Right cardiac atrium (tissue), 5 donors: ENCODE measurements at regions not wholly inside any gene's neighbourhood (a gene's known extent, or its start where the extent isn't known, plus 50 kb on each side); places are given as distances from the start of the nearest gene placed in this dataset.

Source experiments
- ATAC-seq, 2 donors: fragments of 200-7000 bp; cut with Tn5 transposase; one replicate each; pipeline versions ENCODE4 v1.8.0 to v1.9.1; 2020; ENCODE audit warnings: moderate library complexity in 2 of 2, mild to moderate bottlenecking in 1 of 2
- DNase-seq, 3 donors: peaks; one replicate each; pipeline ENCODE4 v3.0.0-alpha.2; 2020
- H3K27ac ChIP-seq: one replicate; pipeline ENCODE4 v1.5.1; 2013; ENCODE audit warnings: mild to moderate bottlenecking, low read length, control low read depth, moderate library complexity
- H3K27me3 ChIP-seq: one replicate; pipeline ENCODE4 v1.6.1; 2013; ENCODE audit not compliant: control insufficient read depth, insufficient read depth
- H3K4me1 ChIP-seq: one replicate; pipeline ENCODE4 v1.6.1; 2013; ENCODE audit warnings: low read length; ENCODE audit not compliant: control insufficient read depth, insufficient read depth
- H3K4me3 ChIP-seq: one replicate; pipeline ENCODE4 v1.5.1; 2013; ENCODE audit warnings: low read length, control low read depth
- H3K9me3 ChIP-seq: one replicate; pipeline ENCODE4 v1.6.1; 2013; ENCODE audit warnings: low read length; ENCODE audit not compliant: control insufficient read depth
- WGBS: extraction: QIAGEN DNeasy Blood & Tissue Kit; methylation state at CpG from one replicate; pipeline ENCODE4 v1.1.7; 2013; 5-methylcytosine and 5-hydroxymethylcytosine counted together
- intact Hi-C, 4 donors: fragments of 100-400 bp; cut with DNase I; formaldehyde crosslinking; loops; one replicate each; pipeline versions ENCODE4 v1.11.0 to v1.14.0; 2022 to 2023
- donor health status: healthy with polysubstance abuse.
- donor health status: DM: no; HTN: yes; CAD: no.
- donor health status: DM: no; HTN: no; CAD: no.
- donor health status: DM: no; HTN: yes; CAD: no; lungs with severe emphysema.
- donor health status: DM: yes; HTN: yes; CAD: no.

DNA sequence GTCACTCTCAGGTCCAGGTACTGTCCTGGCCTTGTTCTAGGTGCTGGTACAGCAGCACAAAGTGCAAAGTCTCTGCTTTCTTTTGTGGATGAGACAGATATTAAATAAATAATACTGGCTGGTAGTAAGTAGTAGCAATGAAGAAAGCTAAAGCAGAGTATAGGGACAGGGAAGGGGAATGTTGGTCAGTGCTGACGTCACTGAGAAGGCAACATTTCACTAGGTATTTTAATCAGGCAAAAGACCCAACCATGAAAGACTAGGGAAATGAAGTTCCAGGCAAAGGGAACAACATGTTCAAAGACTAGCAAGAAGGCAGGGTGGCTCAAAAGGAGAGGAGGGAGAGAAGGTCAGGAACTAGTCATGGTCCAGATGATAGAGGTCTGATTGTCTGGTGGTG, 388.2 kb downstream of the YTHDC2 start:
- Histone ChIP-seq H3K4me1 (no peaks in the 10 kb centered on the region), H3K27ac (no peak overlapping the region), H3K27me3 (peaks cover 2% of the 10 kb centered on the region), H3K9me3 (no peaks in the 10 kb centered on the region), H3K4me3 (no peak overlapping the region)
- ATAC-seq (no peak), DNase-seq (no peak)
- 67% methylated on average over 1 of the region's 1 CpG for WGBS
- intact Hi-C loops: no loop called here

- H3K27ac ChIP-seq: no peak overlapping the region
- DNase-seq: no peak
- no peak for ATAC-seq
- no peak overlapping the region for H3K4me3 ChIP-seq
- intact Hi-C loops: no loop called here
- H3K9me3 ChIP-seq: no peaks in the 10 kb centered on the region
- peaks cover 2% of the 10 kb centered on the region for H3K27me3 ChIP-seq
- 67% methylated on average over 2 of the region's 2 CpGs for WGBS
- no peaks in the 10 kb centered on the region for H3K4me1 ChIP-seq
Observed at GRCh38 chr5:113902917-113903660, 389.6 kb downstream of the YTHDC2 start.

GRCh38 chr5:113909782-113910181, 396.3 kb downstream of the YTHDC2 start:
- Histone ChIP-seq H3K27me3 (no peaks in the 10 kb centered on the region), H3K27ac (no peak overlapping the region), H3K9me3 (no peaks in the 10 kb centered on the region), H3K4me3 (no peak overlapping the region), H3K4me1 (no peaks in the 10 kb centered on the region)
- intact Hi-C loops: no loop called here
- ATAC-seq: no peak
- WGBS: 33% methylated on average over 6 of the region's 6 CpGs
- no peak for DNase-seq

GRCh38 chr5:113917997-113918396, 404.5 kb downstream of the YTHDC2 start:
- Histone ChIP-seq H3K27me3 (no peaks in the 10 kb centered on the region), H3K4me1 (no peaks in the 10 kb centered on the region), H3K27ac (no peak overlapping the region), H3K4me3 (no peak overlapping the region), H3K9me3 (no peaks in the 10 kb centered on the region)
- intact Hi-C loops: no loop called here
- DNase-seq: no peak
- 29% methylated on average over 2 of the region's 2 CpGs for WGBS
- ATAC-seq: no peak

DNA sequence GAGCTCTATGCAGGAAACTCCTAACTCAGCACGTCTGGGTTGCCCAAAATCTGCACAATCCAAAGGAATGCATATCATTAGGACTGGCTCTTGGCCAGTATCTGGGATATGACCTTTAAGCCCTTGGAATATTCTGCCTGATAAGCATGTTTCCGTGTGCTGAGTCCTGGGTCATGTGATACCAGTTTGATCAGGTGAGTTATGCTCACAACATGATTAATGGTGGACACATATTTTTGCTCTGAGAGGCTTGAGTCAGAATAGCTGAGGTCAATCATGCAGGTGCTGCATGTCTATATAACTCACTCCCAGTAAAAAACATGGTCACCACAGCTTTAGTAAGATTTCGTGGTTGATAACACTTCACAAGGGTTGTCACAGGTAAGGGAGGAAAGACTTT, 408.8 kb downstream of the YTHDC2 start:
- WGBS: 33% methylated on average over 3 of the region's 3 CpGs
- no peak overlapping the region for H3K27ac ChIP-seq
- no peak overlapping the region for H3K4me3 ChIP-seq
- no peak for ATAC-seq
- no peaks in the 10 kb centered on the region for H3K9me3 ChIP-seq
- intact Hi-C loops: no loop called here
- no peaks in the 10 kb centered on the region for H3K27me3 ChIP-seq
- no peak for DNase-seq
- H3K4me1 ChIP-seq: no peaks in the 10 kb centered on the region

DNA sequence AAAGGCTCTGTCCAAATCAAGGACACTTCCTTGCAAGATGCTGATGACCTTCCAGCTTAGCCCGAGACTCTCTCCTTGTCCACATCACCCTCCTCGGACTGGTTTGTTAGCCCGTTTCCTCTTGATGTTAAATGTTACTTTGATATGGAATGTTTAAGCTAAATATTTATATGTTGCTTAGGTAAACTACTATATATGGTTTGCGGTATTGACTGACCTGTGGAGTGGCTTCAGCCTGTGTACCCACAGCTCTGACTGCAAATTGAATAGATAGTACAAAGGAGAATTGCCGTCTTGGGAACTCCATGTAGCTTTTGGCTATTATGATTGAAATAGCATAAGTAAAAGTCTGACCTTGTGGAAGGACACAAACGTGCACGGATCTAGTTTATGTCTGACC, 422.0 kb downstream of the YTHDC2 start:
- Histone ChIP-seq H3K27me3 (no peaks in the 10 kb centered on the region), H3K27ac (no peak overlapping the region), H3K4me3 (no peak overlapping the region), H3K9me3 (no peaks in the 10 kb centered on the region), H3K4me1 (no peaks in the 10 kb centered on the region)
- DNase-seq (no peak), ATAC-seq (no peak)
- intact Hi-C loops: no loop called here
- WGBS: 87% methylated on average over 7 of the region's 7 CpGs

DNA sequence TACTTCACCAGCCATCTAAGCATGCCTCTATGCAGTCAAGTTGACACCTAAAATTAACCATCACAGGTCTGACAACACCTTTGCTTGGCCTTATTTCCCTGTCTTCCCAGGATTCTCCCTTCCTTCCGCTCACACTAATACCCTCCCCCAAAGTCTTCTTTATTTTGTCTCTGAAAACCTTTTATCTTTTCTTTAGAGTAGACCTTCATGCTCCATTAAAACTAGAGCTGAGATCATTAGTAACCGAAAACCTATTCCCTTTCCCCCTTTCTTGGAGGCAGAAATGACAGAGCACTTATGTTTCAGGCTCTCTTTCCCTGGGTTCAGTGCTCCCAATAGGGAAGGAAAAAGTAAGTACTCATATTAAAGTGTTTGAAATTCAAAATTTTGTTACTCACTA, 423.8 kb downstream of the YTHDC2 start:
- Histone ChIP-seq H3K27me3 (no peaks in the 10 kb centered on the region), H3K4me1 (no peaks in the 10 kb centered on the region), H3K27ac (no peak overlapping the region), H3K4me3 (no peak overlapping the region), H3K9me3 (no peaks in the 10 kb centered on the region)
- no peak for ATAC-seq
- intact Hi-C loops: no loop called here
- DNase-seq: no peak
- whole genome bisulfite sequencing: 71% methylated on average over 2 of the region's 2 CpGs

DNA sequence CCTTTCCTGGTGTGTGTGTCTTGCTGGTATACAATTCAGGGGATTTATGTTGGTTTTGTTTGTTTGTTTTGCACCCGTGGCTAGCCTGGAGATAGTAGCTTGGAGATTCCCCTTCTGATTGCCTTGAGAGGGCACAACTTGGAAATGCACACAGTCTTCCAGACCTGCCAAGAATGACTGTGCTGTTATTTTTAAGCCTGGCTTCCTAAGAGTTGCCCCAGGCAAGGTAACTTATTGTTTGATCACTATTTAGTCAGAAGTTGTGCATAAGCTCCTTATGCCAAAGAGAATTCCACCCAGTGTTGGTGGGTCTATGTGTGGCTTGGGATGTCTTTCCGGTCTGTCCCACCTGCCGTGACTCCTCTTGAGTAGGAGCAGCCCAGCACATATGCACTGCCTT, 421.9 kb upstream of the KCNN2 start:
- no peaks in the 10 kb centered on the region for H3K9me3 ChIP-seq
- intact Hi-C loops: no loop called here
- WGBS: 69% methylated on average over 3 of the region's 3 CpGs
- no peak overlapping the region for H3K27ac ChIP-seq
- H3K27me3 ChIP-seq: no peaks in the 10 kb centered on the region
- DNase-seq: no peak
- H3K4me1 ChIP-seq: no peaks in the 10 kb centered on the region
- H3K4me3 ChIP-seq: no peak overlapping the region
- no peak for ATAC-seq

DNA sequence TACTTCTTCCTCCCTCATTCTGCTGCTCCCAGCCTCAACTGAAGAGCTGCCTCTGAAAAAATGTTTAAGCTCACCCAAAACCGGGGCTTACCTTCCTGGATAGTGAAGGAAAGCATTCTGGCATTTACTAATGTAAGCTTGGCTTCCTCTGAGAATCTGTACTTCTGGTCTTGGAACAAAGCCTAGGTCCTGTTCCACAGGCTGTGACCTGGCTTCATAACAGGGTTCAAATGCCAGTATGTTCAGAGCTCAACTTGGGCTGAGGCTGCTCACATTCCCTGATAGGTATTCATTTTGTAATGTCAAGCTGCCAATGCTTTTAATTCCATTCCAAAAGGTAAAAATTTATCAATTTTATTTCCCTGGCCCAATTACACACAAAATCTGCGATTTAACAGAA, 411.7 kb upstream of the KCNN2 start:
- no peak for ATAC-seq
- DNase-seq: no peak
- H3K27me3 ChIP-seq: no peaks in the 10 kb centered on the region
- no peaks in the 10 kb centered on the region for H3K9me3 ChIP-seq
- WGBS: 59% methylated on average over 2 of the region's 2 CpGs
- intact Hi-C loops: no loop called here
- no peak overlapping the region for H3K27ac ChIP-seq
- no peaks in the 10 kb centered on the region for H3K4me1 ChIP-seq
- H3K4me3 ChIP-seq: no peak overlapping the region

- H3K4me3 ChIP-seq: no peak overlapping the region
- no peaks in the 10 kb centered on the region for H3K9me3 ChIP-seq
- no peak for ATAC-seq
- no peaks in the 10 kb centered on the region for H3K27me3 ChIP-seq
- WGBS: 84% methylated on average over 3 of the region's 3 CpGs
- no peak overlapping the region for H3K27ac ChIP-seq
- intact Hi-C loops: no loop called here
- H3K4me1 ChIP-seq: no peaks in the 10 kb centered on the region
- DNase-seq: no peak
Observed at GRCh38 chr5:113965225-113965624, 396.6 kb upstream of the KCNN2 start.

GRCh38 chr5:113969901-113970300, 392.0 kb upstream of the KCNN2 start:
- Histone ChIP-seq H3K4me1 (no peaks in the 10 kb centered on the region), H3K27me3 (no peaks in the 10 kb centered on the region), H3K9me3 (no peaks in the 10 kb centered on the region), H3K4me3 (no peak overlapping the region), H3K27ac (no peak overlapping the region)
- ATAC-seq (no peak), DNase-seq (no peak)
- intact Hi-C loops: no loop called here

- no peak overlapping the region for H3K4me3 ChIP-seq
- 59% methylated on average over 1 of the region's 1 CpG for WGBS
- H3K27me3 ChIP-seq: no peaks in the 10 kb centered on the region
- no peaks in the 10 kb centered on the region for H3K9me3 ChIP-seq
- H3K4me1 ChIP-seq: no peaks in the 10 kb centered on the region
- no peak for DNase-seq
- intact Hi-C loops: no loop called here
- H3K27ac ChIP-seq: no peak overlapping the region
- ATAC-seq: no peak
Observed at GRCh38 chr5:113971454-113971853, 390.4 kb upstream of the KCNN2 start.
